GM18907 (cell line): ENCODE measurements at regions not wholly inside any gene's neighbourhood (a gene's known extent, or its start where the extent isn't known, plus 50 kb on each side); places are given as distances from the start of the nearest gene placed in this dataset.

ENCODE experiments used
- ATAC-seq: cut with Tn5 transposase; IDR thresholded peaks from one replicate; pipeline ENCODE4 v1.9.1; 2021; ENCODE audit warnings: mild to moderate bottlenecking, moderate library complexity; ENCODE audit not compliant: unreplicated experiment

GRCh38 chr4:187541666-187542065 lies 453.9 kb upstream of the ZFP42 start:
- ATAC-seq = no peak

- no peak for ATAC-seq
Observed at GRCh38 chr4:187544461-187545053, 451.0 kb upstream of the ZFP42 start.

DNA sequence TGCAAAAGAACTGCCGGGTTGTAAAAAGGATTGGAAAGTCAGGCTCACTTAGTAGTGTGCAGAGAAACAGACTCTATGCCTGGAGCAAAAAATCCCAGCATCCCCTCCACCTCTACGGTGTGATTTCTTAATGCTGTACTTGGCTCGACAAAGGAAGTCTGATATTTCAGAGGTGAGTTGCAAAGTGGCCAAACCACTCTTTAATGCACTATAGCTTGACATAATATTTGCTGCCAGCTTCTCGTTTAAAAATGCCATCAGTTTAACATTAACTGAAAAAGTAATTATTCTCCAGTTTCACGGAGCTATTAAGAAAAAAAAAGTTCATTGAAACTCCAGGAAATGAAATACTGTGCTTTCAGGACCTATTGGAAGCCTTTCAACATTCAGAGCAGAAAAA lies 448.3 kb upstream of the ZFP42 start:
- no peak for ATAC-seq

DNA sequence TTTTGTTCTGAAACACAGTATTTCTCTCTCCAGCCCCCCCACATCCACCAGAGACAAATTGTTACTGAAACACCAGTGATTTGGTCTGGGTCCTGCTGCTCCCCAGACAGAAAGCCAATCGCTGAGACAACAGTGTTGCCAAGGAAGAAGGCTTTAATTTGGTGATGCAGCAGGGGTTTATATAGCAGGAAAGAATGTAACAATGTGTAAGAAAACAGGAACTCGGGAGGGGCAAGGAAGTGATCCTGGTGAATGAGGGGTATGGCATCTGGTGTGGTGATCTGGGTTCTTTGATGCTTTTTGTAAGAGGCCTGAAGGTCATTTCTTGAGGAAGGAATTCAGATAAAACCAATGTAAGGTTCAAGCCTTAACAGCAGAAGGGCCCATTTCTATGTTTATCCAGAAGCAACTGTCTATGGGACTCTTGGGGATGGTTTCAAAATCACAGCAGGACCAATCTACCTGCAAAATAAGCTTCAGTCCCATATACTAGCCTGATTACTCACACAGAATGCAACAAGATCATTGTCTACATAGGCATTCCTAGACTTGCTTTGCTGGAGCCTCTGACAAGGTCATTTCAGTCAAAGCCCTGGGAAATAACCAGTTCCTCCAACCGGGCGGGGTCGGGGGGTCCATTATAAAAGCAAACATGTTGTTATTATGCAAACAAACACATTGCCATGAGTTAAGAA lies 445.2 kb upstream of the ZFP42 start:
- no peak for ATAC-seq

GRCh38 chr4:187552781-187553180 lies 442.8 kb upstream of the ZFP42 start:
- no peak for ATAC-seq

GRCh38 chr4:187555174-187555573 lies 440.4 kb upstream of the ZFP42 start:
- ATAC-seq = no peak

GRCh38 chr4:187558391-187558790 lies 437.2 kb upstream of the ZFP42 start:
- no peak for ATAC-seq

DNA sequence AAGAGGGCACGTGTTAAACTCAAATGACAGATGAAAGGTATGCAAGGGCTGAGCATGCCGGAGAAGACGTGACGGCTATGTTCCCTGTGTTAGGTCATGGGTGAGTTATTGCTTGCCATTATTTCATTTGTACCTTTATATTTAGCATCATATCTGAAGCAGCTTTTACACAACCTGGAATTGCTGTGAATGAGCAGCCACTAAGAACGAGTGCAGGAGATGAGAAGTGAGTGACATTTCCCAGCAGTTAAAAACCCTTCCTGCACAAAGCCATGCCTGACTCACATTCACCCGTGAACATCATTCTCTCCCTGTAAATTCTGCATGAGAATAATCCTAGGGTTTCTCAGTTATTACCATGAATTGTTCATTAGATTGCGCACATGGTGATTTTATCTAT lies 433.2 kb upstream of the ZFP42 start:
- no peak for ATAC-seq

- no peak for ATAC-seq
Observed at GRCh38 chr4:187565416-187565815, 430.2 kb upstream of the ZFP42 start.

GRCh38 chr4:187569871-187570270 lies 425.7 kb upstream of the ZFP42 start:
- ATAC-seq = no peak

DNA sequence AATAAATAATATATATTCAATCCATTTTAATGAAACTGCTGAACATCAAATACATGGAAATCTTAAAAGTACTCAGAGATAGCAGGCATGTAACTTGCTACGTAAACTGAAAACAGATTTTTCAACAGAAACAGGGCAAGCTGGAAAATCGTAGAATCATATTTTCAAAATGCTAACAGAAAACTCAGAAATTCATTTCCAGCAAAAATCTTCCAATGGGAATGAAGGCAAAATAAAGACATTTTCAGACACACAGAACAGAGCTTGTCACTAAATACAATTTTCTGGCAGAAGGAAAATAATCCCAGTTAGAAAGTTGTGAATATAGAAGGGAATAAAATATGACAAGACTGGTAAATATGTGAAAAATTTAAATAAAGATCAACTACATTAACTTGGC lies 419.9 kb upstream of the ZFP42 start:
- ATAC-seq = no peak

GRCh38 chr4:187576751-187577150 lies 418.8 kb upstream of the ZFP42 start:
- ATAC-seq = no peak

- no peak for ATAC-seq
Observed at GRCh38 chr4:187577941-187578480, 417.6 kb upstream of the ZFP42 start.

- ATAC-seq = no peak
Observed at GRCh38 chr4:187586892-187587291, 408.7 kb upstream of the ZFP42 start.

DNA sequence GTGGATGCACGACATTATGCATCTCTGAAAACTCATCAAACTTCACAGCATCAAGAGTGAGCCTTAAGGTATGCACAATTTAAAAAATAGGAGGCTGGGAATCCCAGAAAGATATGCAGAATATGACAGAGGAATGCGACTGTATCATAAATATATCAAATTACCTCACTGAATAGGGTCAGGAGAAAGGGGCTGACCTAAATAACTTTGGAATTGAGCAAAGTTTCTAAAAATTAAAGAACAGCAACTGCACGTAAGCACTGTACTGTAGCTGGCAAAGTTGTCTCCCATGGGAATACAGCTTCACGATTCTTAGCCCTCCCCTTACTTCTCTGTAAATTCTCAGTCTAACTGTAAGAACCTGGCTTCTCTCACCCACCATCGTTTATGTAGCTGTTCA lies 397.4 kb upstream of the ZFP42 start:
- no peak for ATAC-seq

GRCh38 chr4:187602339-187603092 lies 393.1 kb upstream of the ZFP42 start:
- ATAC-seq = no peak

DNA sequence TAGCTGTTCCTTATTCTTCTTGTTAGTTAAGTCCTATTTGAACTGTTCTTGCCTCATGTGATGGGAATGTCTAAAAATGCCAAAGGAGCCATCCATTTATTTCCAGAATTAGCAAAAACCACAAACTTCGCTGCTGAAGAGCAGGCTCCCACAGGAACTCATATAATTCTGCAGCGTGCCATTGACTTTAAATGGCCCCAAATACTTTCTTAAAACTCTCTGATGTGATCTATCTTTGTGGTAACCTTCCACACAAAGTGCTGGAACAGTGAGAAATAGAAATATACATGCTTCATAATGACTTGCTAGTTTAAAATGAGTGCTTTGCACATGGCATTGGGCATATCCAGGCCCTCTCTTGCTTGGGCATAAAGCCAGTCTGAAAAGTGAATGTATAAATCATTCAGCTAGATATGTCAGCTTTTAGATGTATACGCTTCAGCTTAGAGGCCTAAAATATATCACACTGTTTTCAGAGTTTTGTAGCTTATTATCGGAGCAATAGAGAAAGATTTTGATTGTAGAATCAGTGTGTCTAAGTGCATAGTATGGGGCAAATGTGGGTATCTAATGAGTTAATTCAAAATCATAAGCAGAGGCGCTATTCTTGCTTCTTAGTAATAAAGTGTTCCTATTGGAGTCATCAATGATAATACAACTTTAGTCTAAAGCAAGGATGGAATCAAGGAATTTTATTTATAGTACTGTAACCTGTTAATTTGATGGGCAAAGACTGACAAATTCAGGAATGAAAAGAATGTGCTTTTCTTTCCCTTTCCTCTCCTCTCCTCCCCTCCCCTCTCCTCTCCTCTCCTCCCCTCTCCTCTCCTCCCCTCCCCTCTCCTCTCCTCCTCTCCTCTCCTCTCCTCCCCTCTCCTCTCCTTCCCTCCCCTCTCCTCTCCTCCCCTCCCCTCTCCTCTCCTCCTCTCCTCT lies 392.2 kb upstream of the ZFP42 start:
- no peak for ATAC-seq

DNA sequence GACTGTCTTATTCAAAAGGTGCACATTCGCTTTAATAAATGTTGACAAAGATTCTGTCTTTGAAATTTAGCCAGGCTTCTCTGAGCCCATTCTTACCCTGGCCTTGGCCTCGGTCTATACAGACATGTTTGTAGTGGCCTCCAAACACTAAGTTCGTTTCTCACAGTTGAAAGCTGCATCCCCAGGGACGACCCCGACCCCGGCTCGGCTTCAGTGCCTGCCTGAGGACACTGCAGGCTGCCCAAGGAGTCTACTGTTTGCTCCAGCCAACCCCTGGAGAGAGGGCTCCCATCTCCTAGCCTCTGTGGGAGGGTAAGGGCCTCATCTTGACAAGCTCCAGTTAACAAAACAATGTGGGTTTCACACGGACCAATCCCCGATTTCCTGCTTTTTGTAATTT lies 390.6 kb upstream of the ZFP42 start:
- ATAC-seq = no peak

GRCh38 chr4:187606581-187606980 lies 389.0 kb upstream of the ZFP42 start:
- peak; percentile 61 for ATAC-seq

DNA sequence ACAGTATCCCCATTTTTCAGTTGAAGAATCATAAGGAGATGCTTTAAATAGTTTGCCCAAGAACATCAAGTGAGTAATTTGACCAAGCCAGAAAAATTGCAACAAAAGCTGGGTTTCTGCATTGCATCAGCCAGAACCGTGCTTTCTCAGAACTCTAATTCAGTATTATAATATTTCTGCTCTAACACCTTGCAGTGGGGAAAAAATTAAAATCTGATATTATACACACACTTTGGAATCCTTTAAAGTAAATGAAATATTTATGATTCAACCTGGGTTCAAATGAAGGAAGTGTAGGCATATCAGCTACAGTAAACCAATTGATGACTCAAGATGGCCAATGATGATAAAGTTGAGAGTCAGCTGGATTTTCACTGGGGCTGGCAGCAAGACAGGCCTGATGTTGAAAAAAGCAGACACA lies 387.6 kb upstream of the ZFP42 start:
- ATAC-seq = no peak

GRCh38 chr4:187612301-187612700 lies 383.3 kb upstream of the ZFP42 start:
- ATAC-seq = no peak
